Keratinocyte (primary cell): ENCODE measurements at regions not wholly inside any gene's neighbourhood (a gene's known extent, or its start where the extent isn't known, plus 50 kb on each side); places are given as distances from the start of the nearest gene placed in this dataset.

ENCODE experiments used
- DNase-seq: peaks from one replicate; pipeline ENCODE4 v3.0.0-alpha.2; 2011; ENCODE audit warnings: low read depth, missing footprints, low spot score
- FAIRE-seq: peaks from 2 replicates; lab custom pipeline; 2011; peaks lifted over from hg19 to GRCh38; lab: Jason Lieb, UNC
- H2AFZ ChIP-seq: 2 replicates; pipeline ENCODE4 v1.6.0; 2012; ENCODE audit warnings: low read length, control low read depth, inconsistent platforms; ENCODE audit not compliant: control insufficient read depth
- H3K27ac ChIP-seq: 2 replicates; pipeline ENCODE4 v1.5.1; 2011; ENCODE audit warnings: low read length; ENCODE audit not compliant: control insufficient read depth, insufficient read depth
- H3K27me3 ChIP-seq: 3 replicates; pipeline ENCODE4 v1.6.0; 2011; ENCODE audit warnings: low read length; ENCODE audit not compliant: control insufficient read depth, insufficient read depth; ENCODE audit errors: extremely low read depth
- H3K36me3 ChIP-seq, 2 experiments: 2 replicates in 1 of 2; 3 replicates in 1 of 2; pipeline ENCODE4 v1.5.1; 2011; ENCODE audit warnings: low read length in 2 of 2, mild to moderate bottlenecking in 1 of 2; ENCODE audit not compliant: control insufficient read depth in 2 of 2, insufficient read depth in 2 of 2; ENCODE audit errors: extremely low read depth in 1 of 2
- H3K4me1 ChIP-seq: 3 replicates; pipeline ENCODE4 v1.5.1; 2011; ENCODE audit warnings: low read length; ENCODE audit not compliant: control insufficient read depth, insufficient read depth; ENCODE audit errors: extremely low read depth
- H3K4me2 ChIP-seq: 3 replicates; pipeline ENCODE4 v1.6.0; 2011; ENCODE audit warnings: low read depth, low read length; ENCODE audit not compliant: control insufficient read depth, insufficient read depth; ENCODE audit errors: extremely low read depth
- H3K4me3 ChIP-seq, 3 experiments: fragments of 200-600 bp in 1 of 3; sonication (generic) in 1 of 3; 2 replicates in 2 of 3; 3 replicates in 1 of 3; pipeline ENCODE4 v1.5.1; 2011 to 2016; ENCODE audit warnings: low read length in 3 of 3, mild to moderate bottlenecking in 3 of 3, control low read depth in 2 of 3, inconsistent platforms in 1 of 3, low read depth in 1 of 3, mixed read lengths in 1 of 3, mixed run types in 1 of 3, moderate library complexity in 1 of 3; ENCODE audit not compliant: control insufficient read depth in 2 of 3, insufficient read depth in 2 of 3; ENCODE audit errors: extremely low read depth in 1 of 3
- H3K79me2 ChIP-seq: 2 replicates; pipeline ENCODE4 v1.6.0; 2012; ENCODE audit warnings: low read length; ENCODE audit not compliant: control insufficient read depth, insufficient read depth
- H3K9ac ChIP-seq: 3 replicates; pipeline ENCODE4 v1.6.0; 2011; ENCODE audit warnings: low read length; ENCODE audit not compliant: control insufficient read depth, insufficient read depth; ENCODE audit errors: extremely low read depth
- H3K9me1 ChIP-seq: 3 replicates; pipeline ENCODE4 v1.6.0; 2011; ENCODE audit warnings: low read length; ENCODE audit not compliant: control insufficient read depth, insufficient read depth; ENCODE audit errors: extremely low read depth
- H3K9me3 ChIP-seq: 2 replicates; pipeline ENCODE4 v1.5.1; 2012; ENCODE audit warnings: low read depth, low read length; ENCODE audit not compliant: control insufficient read depth
- H4K20me1 ChIP-seq: 3 replicates; pipeline ENCODE4 v1.6.0; 2011; ENCODE audit warnings: low read length; ENCODE audit not compliant: control insufficient read depth, insufficient read depth; ENCODE audit errors: extremely low read depth
- EZH2 ChIP-seq: IDR thresholded peaks from one replicate; pipeline ENCODE4 v1.6.1; 2012; ENCODE audit warnings: inconsistent platforms, mild to moderate bottlenecking, low read length, moderate library complexity
- dilution Hi-C: fragments of 300-500 bp; cut with MboI; formaldehyde crosslinking; loops from one replicate; pipeline ENCODE4 v1.7.0; 2020; ENCODE audit warnings: low sequenced_read_pairs; ENCODE audit not compliant: extremely low pct_ligation_motif_present
- TF ChIP-seq, protein P1 (sequence below), 3 experiments: IDR thresholded peaks in 1 of 3; conservative IDR thresholded peaks in 1 of 3; optimal IDR thresholded peaks in 1 of 3; 2 replicates in 2 of 3; 3 replicates in 1 of 3; pipeline versions ENCODE3 to v1.5.1; 2011; ENCODE audit warnings: low read length in 3 of 3, mild to moderate bottlenecking in 3 of 3, moderate library complexity in 2 of 3, control low read depth in 1 of 3, inconsistent platforms in 1 of 3; ENCODE audit not compliant: insufficient read depth in 2 of 3; ENCODE audit errors: extremely low read depth in 1 of 3

DNA sequence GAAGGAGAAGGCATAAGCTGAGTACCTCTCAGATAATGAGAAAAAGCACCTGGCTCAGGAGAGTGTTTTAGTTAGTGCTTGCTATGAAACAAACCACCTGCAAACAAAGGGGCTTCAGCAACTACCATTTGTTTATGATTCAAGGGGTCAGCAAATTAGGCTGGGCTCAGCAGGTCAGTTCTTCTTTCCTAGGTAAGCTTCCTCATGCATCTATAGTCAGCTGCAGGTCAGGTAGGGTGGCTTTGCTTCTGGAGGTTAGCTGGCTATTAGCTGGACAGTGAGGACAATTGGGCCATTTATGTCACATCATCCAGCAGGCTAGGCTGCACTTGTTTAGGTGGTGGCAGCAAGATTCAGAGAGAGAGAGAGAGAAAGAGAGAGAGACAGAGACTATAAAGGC, 185.5 kb downstream of the EMX2 start:
- H3K4me3 ChIP-seq, result no peak overlapping the region
- no peak overlapping the region for H3K4me2 ChIP-seq
- H3K27me3 ChIP-seq, result peaks cover 10% of the 10 kb centered on the region
- dilution Hi-C loops, result no loop called here
- TF ChIP-seq, protein P1, sequence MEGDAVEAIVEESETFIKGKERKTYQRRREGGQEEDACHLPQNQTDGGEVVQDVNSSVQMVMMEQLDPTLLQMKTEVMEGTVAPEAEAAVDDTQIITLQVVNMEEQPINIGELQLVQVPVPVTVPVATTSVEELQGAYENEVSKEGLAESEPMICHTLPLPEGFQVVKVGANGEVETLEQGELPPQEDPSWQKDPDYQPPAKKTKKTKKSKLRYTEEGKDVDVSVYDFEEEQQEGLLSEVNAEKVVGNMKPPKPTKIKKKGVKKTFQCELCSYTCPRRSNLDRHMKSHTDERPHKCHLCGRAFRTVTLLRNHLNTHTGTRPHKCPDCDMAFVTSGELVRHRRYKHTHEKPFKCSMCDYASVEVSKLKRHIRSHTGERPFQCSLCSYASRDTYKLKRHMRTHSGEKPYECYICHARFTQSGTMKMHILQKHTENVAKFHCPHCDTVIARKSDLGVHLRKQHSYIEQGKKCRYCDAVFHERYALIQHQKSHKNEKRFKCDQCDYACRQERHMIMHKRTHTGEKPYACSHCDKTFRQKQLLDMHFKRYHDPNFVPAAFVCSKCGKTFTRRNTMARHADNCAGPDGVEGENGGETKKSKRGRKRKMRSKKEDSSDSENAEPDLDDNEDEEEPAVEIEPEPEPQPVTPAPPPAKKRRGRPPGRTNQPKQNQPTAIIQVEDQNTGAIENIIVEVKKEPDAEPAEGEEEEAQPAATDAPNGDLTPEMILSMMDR (optimal IDR thresholded peaks at IDR 0.05 in 1 of 3, IDR thresholded peaks at IDR 0.05 in 1 of 3, conservative IDR thresholded peaks at IDR 0.05 in 1 of 3; ENCODE audit: extremely low read depth in 1 of 3, insufficient read depth in 2 of 3, low read length in 3 of 3), result no peak
- no peak for TF ChIP-seq EZH2
- no peak for FAIRE-seq
- no peak overlapping the region for H3K27ac ChIP-seq
- H3K79me2 ChIP-seq, result no peaks in the 10 kb centered on the region
- no peak for DNase-seq
- H3K9me1 ChIP-seq, result no peaks in the 10 kb centered on the region
- H3K9me3 ChIP-seq, result no peaks in the 10 kb centered on the region
- no peaks in the 10 kb centered on the region for H4K20me1 ChIP-seq
- no peaks in the 10 kb centered on the region for H3K36me3 ChIP-seq
- no peak overlapping the region for H2AFZ ChIP-seq
- H3K9ac ChIP-seq, result no peak overlapping the region
- H3K4me1 ChIP-seq, result no peaks in the 10 kb centered on the region

DNA sequence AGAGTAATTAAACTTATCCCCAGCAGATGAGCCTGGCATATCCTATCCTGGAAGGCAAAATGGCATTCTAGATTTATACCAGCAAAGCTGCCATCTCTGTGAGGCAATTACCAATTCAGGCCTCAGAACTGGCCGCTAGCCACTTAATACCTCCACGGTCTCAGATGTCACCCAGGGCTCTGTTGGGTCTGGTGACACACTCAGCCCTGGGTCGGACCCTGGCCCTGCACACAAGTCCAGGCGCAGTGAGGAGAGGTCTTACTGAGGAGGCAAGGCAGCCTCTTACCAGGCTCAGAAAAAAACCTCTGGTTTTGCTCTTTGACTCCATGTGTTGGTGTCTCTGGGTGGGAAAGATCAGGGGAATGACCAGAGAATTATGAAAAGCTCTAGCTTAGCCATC, 186.6 kb downstream of the EMX2 start:
- Histone ChIP-seq H3K9ac (no peak overlapping the region), H3K4me2 (no peak overlapping the region), H3K36me3 (no peaks in the 10 kb centered on the region), H4K20me1 (no peaks in the 10 kb centered on the region), H3K9me3 (no peaks in the 10 kb centered on the region), H3K4me1 (no peaks in the 10 kb centered on the region), H2AFZ (no peak overlapping the region), H3K27me3 (peaks cover 11% of the 10 kb centered on the region), H3K27ac (no peak overlapping the region), H3K79me2 (no peaks in the 10 kb centered on the region), H3K4me3 (no peak overlapping the region), H3K9me1 (no peaks in the 10 kb centered on the region)
- TF ChIP-seq EZH2, result no peak
- TF ChIP-seq, protein P1 (optimal IDR thresholded peaks at IDR 0.05 in 1 of 3, IDR thresholded peaks at IDR 0.05 in 1 of 3, conservative IDR thresholded peaks at IDR 0.05 in 1 of 3; ENCODE audit: extremely low read depth in 1 of 3, insufficient read depth in 2 of 3, low read length in 3 of 3), result no peak
- DNase-seq (no peak), FAIRE-seq (no peak)
- dilution Hi-C loops, result no loop called here
